ENCODE measurements at regions not wholly inside any gene's neighbourhood (a gene's known extent, or its start where the extent isn't known, plus 50 kb on each side); places are given as distances from the start of the nearest gene placed in this dataset.

GRCh38 chr13:111645598-111646455 is 325.4 kb downstream of the TEX29 start:
- TF ChIP-seq, protein P1, sequence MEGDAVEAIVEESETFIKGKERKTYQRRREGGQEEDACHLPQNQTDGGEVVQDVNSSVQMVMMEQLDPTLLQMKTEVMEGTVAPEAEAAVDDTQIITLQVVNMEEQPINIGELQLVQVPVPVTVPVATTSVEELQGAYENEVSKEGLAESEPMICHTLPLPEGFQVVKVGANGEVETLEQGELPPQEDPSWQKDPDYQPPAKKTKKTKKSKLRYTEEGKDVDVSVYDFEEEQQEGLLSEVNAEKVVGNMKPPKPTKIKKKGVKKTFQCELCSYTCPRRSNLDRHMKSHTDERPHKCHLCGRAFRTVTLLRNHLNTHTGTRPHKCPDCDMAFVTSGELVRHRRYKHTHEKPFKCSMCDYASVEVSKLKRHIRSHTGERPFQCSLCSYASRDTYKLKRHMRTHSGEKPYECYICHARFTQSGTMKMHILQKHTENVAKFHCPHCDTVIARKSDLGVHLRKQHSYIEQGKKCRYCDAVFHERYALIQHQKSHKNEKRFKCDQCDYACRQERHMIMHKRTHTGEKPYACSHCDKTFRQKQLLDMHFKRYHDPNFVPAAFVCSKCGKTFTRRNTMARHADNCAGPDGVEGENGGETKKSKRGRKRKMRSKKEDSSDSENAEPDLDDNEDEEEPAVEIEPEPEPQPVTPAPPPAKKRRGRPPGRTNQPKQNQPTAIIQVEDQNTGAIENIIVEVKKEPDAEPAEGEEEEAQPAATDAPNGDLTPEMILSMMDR (IDR thresholded peaks at IDR 0.05): no peak
- TF ChIP-seq EP300 (IDR thresholded peaks at IDR 0.05): no peak
- TF ChIP-seq POLR2A (IDR thresholded peaks at IDR 0.05; ENCODE audit: low read depth): no peak
- no peak for TF ChIP-seq POLR2AphosphoS5 (IDR thresholded peaks at IDR 0.05)
- Histone ChIP-seq H3K9me3 (no peaks in the 10 kb centered on the region), H3K36me3 (no peaks in the 10 kb centered on the region), H3K27me3 (peaks cover 0 to 25% (median 0%) of the 10 kb centered on the region in 4 donors), H3K27ac (replicated peaks in 1 of 4) (no peak overlapping the region), H3K4me3 (no peak overlapping the region), H3K4me1 (no peaks in the 10 kb centered on the region)
- DNase-seq (ENCODE audit: extremely low spot score): no peak
- intact Hi-C loops (cut with DNase I): no loop called here
- 85% methylated on average over 18 of the region's 27 CpGs for WGBS

GRCh38 chr13:111646456-111646855 is 326.0 kb downstream of the TEX29 start:
- TF ChIP-seq EP300 (IDR thresholded peaks at IDR 0.05) (no peak), POLR2A (IDR thresholded peaks at IDR 0.05; ENCODE audit: low read depth) (no peak), POLR2AphosphoS5 (IDR thresholded peaks at IDR 0.05) (no peak)
- TF ChIP-seq, protein P1 (IDR thresholded peaks at IDR 0.05): no peak
- DNase-seq (ENCODE audit: extremely low spot score): no peak
- no peaks in the 10 kb centered on the region for H3K36me3 ChIP-seq
- no peak overlapping the region for H3K27ac ChIP-seq (replicated peaks in 1 of 4)
- no peak overlapping the region for H3K4me3 ChIP-seq
- WGBS: 89% methylated on average over 10 of the region's 10 CpGs
- intact Hi-C loops (cut with DNase I): no loop called here
- no peaks in the 10 kb centered on the region for H3K4me1 ChIP-seq
- H3K27me3 ChIP-seq: peaks cover 0 to 30% (median under 1%) of the 10 kb centered on the region in 4 donors
- H3K9me3 ChIP-seq: no peaks in the 10 kb centered on the region

DNA sequence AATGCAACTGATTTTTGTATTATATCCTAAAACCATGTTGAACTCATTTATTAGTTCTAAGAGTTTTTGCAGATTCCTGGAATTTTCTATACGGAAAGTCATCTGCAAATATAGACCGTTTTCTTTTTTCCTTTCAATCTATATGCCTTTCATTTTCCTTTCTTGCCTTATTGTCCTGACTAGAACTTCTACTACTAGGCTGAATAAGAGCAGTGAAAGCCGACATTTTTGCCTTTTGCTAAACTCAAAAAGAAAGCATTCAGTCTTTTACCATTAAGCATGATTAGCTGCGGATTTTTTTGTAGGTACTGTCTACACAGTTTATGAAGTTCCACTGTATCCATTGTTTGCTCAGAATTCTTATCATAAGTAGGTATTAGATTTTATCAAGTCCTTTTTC is 328.4 kb downstream of the TEX29 start:
- TF ChIP-seq, protein P1 (IDR thresholded peaks at IDR 0.05): no peak
- no peak for TF ChIP-seq EP300 (IDR thresholded peaks at IDR 0.05)
- TF ChIP-seq POLR2AphosphoS5 (IDR thresholded peaks at IDR 0.05): no peak
- TF ChIP-seq POLR2A (IDR thresholded peaks at IDR 0.05; ENCODE audit: low read depth): no peak
- 83% methylated on average over 4 of the region's 4 CpGs for WGBS

GRCh38 chr13:111650626-111651025 is 330.2 kb downstream of the TEX29 start:
- peaks cover 0 to 51% (median 2%) of the 10 kb centered on the region in 4 donors for H3K27me3 ChIP-seq
- no peaks in the 10 kb centered on the region for H3K4me1 ChIP-seq
- DNase-seq (ENCODE audit: extremely low spot score): no peak
- intact Hi-C loops (cut with DNase I): no loop called here
- H3K4me3 ChIP-seq: no peak overlapping the region
- H3K9me3 ChIP-seq: no peaks in the 10 kb centered on the region
- 66% methylated on average over 4 of the region's 4 CpGs for WGBS
- H3K36me3 ChIP-seq: no peaks in the 10 kb centered on the region
- H3K27ac ChIP-seq (replicated peaks in 1 of 4): no peak overlapping the region
- TF ChIP-seq POLR2A (IDR thresholded peaks at IDR 0.05; ENCODE audit: low read depth) (no peak), POLR2AphosphoS5 (IDR thresholded peaks at IDR 0.05) (no peak), EP300 (IDR thresholded peaks at IDR 0.05) (no peak)
- TF ChIP-seq, protein P1 (IDR thresholded peaks at IDR 0.05): no peak

More for the DNA sequence above, 328.4 kb downstream of the TEX29 start:
- intact Hi-C loops (cut with DNase I): no loop called here
- no peak overlapping the region for H3K27ac ChIP-seq (replicated peaks in 1 of 4)
- DNase-seq (ENCODE audit: extremely low spot score): no peak
- H3K36me3 ChIP-seq: no peaks in the 10 kb centered on the region
- H3K27me3 ChIP-seq: peaks cover 0 to 47% (median 2%) of the 10 kb centered on the region in 4 donors
- no peaks in the 10 kb centered on the region for H3K9me3 ChIP-seq
- no peak overlapping the region for H3K4me3 ChIP-seq
- H3K4me1 ChIP-seq: no peaks in the 10 kb centered on the region

Measured in esophagus muscularis mucosa (tissue), 4 donors.